ENCODE measurements at regions not wholly inside any gene's neighbourhood (a gene's known extent, or its start where the extent isn't known, plus 50 kb on each side); places are given as distances from the start of the nearest gene placed in this dataset.

DNA sequence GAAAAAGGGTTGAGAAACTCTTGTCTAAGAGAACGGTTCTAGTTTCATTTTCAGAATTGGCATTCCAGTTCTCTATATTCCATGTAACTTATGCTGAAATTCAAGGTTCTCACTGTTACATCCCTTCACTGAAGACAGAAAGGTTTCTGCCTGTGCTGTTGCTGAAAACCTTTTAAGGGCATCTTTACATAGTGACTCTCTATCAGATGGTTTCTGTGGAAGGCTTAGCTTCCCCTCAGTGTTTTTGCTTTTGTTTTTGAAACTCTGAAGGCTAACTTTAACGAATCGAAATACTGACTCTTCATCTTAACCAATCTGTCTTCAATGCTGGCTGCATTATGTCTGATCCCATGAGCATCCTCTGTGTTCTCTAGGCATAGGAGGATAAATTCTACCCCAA is 1286.2 kb upstream of the EYS start:
- TF ChIP-seq, protein P1, sequence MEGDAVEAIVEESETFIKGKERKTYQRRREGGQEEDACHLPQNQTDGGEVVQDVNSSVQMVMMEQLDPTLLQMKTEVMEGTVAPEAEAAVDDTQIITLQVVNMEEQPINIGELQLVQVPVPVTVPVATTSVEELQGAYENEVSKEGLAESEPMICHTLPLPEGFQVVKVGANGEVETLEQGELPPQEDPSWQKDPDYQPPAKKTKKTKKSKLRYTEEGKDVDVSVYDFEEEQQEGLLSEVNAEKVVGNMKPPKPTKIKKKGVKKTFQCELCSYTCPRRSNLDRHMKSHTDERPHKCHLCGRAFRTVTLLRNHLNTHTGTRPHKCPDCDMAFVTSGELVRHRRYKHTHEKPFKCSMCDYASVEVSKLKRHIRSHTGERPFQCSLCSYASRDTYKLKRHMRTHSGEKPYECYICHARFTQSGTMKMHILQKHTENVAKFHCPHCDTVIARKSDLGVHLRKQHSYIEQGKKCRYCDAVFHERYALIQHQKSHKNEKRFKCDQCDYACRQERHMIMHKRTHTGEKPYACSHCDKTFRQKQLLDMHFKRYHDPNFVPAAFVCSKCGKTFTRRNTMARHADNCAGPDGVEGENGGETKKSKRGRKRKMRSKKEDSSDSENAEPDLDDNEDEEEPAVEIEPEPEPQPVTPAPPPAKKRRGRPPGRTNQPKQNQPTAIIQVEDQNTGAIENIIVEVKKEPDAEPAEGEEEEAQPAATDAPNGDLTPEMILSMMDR (IDR thresholded peaks at IDR 0.05; ENCODE audit: insufficient read depth, low read depth, low read length): no peak
- H3K4me3 ChIP-seq (ENCODE audit: low read depth, low read length): no peak overlapping the region
- DNase-seq (ENCODE audit: low read depth): peak; percentile 11

DNA sequence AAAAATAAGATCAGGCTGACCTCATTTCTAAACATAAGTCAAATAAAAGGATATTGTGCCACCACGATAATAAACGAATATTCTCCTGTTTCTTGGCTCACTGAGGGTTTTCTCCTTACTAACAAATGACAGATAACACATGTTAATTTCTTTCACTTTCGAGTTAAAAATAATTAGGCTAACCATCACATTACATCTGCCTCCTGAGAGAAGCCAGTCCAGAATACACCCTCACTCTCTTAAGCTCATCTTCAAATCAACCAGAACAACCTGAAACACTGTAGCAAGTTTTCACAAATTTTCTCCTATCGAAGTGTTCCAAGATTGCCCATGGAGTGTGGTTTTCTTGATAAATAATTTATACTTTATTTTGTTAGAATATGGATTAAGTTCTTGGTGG is 1285.6 kb upstream of the EYS start:
- no peak overlapping the region for H3K4me3 ChIP-seq (ENCODE audit: low read depth, low read length)
- TF ChIP-seq, protein P1 (IDR thresholded peaks at IDR 0.05; ENCODE audit: insufficient read depth, low read depth, low read length): no peak
- DNase-seq (ENCODE audit: low read depth): no peak

DNA sequence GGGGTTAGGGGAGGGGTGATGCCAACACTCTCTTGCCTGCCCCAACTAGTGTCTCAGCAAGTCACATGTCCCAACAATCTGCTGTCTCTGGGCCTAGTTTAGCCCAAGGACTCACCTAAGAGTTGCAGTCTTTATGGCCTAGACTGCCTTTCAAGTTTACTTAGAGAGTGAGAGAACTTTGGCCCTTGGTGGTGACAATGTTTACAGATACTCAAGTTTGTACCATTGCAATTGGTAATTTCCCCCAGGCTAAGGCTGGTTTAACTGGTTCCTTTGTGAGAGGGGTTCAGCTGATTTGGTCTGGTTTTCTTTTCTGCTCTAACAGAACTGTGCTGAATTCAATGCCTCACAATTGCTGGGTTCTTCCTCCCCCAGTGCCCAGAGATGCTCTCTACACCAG is 1279.9 kb upstream of the EYS start:
- DNase-seq (ENCODE audit: low read depth): no peak
- TF ChIP-seq, protein P1 (IDR thresholded peaks at IDR 0.05; ENCODE audit: insufficient read depth, low read depth, low read length): no peak
- H3K4me3 ChIP-seq (ENCODE audit: low read depth, low read length): no peak overlapping the region

DNA sequence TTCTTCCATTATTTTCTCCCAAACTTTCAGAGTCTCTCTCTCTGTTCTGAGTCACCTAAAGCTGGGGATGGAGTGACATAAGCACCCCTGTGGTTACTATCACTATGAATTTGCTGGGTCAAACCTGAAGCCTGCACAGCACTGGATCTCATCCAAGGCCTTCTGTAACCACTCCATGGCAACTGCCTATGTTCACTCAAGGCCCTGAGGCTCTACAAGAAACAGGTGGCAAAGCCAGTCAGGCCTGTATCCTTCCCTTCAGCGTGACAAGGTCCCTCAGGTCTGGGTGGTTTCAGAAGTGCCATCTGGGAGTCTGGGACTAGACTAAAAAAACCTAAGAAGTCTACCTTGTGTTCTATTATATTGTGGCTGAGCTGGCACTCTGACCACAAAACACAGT is 1278.8 kb upstream of the EYS start:
- TF ChIP-seq, protein P1 (IDR thresholded peaks at IDR 0.05; ENCODE audit: insufficient read depth, low read depth, low read length): no peak
- H3K4me3 ChIP-seq (ENCODE audit: low read depth, low read length): no peak overlapping the region
- no peak for DNase-seq (ENCODE audit: low read depth)

DNA sequence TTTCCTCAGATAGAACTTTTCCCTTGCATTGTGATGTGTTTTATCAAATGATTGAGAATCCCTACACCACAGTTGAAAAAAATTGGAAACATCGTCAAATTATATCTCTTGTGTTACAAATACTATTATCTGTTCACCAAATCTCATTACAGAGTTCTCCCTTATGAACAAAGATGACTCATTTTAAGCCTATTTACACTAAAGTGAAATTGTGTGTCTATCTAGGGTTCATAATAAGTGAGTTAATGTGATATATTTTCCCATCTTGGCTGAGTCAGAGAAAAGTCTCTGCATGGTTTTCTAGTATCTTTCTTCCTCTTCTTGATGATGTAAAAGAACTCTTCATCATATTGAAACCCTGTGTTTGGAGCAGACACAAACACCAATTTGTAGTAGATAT is 1263.3 kb upstream of the EYS start:
- no peak overlapping the region for H3K4me3 ChIP-seq (ENCODE audit: low read depth, low read length)
- peak; percentile 45 for DNase-seq (ENCODE audit: low read depth)
- TF ChIP-seq, protein P1 (IDR thresholded peaks at IDR 0.05; ENCODE audit: insufficient read depth, low read depth, low read length): no peak

DNA sequence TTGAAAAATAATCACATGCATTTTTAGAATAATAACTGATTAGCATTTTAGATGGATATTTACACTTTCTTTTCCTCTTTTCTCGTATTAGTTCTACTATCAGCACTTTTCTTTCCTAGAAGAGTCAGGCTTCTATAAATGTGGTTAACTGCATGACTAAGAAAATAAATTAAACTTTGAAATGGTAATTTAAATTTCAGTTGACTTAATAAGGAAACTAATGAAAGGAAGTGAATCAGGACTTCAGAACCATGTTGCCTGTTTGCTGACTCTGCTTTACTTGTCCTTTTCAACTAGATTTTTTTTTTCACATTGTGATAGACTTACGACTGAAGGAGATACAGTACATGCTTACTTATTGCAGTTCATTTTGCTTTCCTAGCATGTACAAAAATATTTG is 1258.2 kb upstream of the EYS start:
- H3K4me3 ChIP-seq (ENCODE audit: low read depth, low read length): no peak overlapping the region
- TF ChIP-seq, protein P1 (IDR thresholded peaks at IDR 0.05; ENCODE audit: insufficient read depth, low read depth, low read length): no peak
- no peak for DNase-seq (ENCODE audit: low read depth)

DNA sequence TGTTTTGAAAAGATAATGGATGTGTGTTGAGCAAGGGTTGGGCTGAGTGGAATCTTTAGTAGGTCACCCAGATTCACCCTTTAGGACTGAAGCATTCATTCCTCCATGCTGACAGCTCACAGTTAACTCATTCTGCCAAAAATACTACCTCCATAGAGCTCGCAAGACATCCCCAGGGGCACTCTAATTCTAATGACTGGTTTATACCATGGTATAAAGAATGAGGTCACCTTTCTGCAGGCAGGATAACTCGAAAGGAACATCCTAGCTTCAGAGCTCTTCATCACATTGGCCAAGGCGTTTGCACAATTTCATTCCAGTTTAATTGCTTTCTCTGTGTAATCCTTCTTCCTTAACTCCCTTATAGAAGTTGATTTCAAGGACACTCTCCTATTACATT is 1257.2 kb upstream of the EYS start:
- no peak overlapping the region for H3K4me3 ChIP-seq (ENCODE audit: low read depth, low read length)
- DNase-seq (ENCODE audit: low read depth): peak; percentile 18
- TF ChIP-seq, protein P1 (IDR thresholded peaks at IDR 0.05; ENCODE audit: insufficient read depth, low read depth, low read length): no peak
